HG02885 (cell line): ENCODE measurements at regions not wholly inside any gene's neighbourhood (a gene's known extent, or its start where the extent isn't known, plus 50 kb on each side); places are given as distances from the start of the nearest gene placed in this dataset.
"Not testable (repeated sequence)": the region's sequence is repeated elsewhere in the genome, so short reads cannot be mapped to it uniquely, and the experiment has no call there.

Experiments
- ATAC-seq: cut with Tn5 transposase; IDR thresholded peaks from one replicate; pipeline ENCODE4 v1.9.1; 2021; ENCODE audit warnings: mild to moderate bottlenecking; ENCODE audit not compliant: unreplicated experiment, poor library complexity

- ATAC-seq: no peak
Observed at GRCh38 chr9:119951591-119951990, 582.4 kb upstream of the BRINP1 start.

- no peak for ATAC-seq
Observed at GRCh38 chr9:119951090-119951489, 581.9 kb upstream of the BRINP1 start.

DNA sequence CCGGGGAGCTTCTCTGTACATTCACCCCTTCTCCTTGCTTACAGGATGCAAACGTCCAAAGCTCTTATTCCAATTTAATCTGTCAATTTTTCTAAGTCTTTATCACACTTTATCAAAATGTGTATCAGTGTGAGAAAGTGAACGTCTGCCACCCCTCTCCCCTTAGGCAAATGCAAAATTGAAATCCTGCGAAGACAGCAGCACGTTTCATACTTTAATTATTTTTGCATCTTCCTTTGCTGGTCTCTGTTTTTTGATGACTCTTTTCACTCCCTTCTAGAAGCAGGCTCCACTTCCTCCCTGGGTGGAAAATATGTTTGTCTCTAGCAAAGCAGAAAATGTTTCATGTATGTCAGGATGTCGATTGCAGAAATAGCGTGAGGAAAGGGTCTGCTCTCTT, 576.5 kb upstream of the BRINP1 start:
- no peak for ATAC-seq

GRCh38 chr9:119941091-119941490, 571.9 kb upstream of the BRINP1 start:
- ATAC-seq: no peak

DNA sequence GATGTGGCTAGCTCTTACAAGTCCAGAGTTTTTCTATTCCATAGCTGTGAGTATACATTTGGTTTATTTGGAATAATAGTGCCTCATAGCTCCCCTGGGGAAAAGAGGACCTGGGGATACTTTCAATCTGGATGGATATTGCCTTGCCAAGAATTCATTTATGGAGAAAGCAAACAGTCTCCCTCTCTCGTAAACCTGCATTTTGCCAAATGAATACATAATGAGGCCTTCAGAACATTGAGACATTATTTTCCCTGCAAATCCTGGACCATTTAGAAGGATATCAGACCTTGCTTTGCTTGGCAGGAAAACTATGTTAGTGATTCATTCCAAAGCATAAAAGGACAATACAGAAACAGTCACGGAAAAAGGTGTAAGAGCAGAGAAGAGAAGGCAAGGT, 569.6 kb upstream of the BRINP1 start:
- ATAC-seq: no peak

- no peak for ATAC-seq
Observed at GRCh38 chr9:119934497-119934896, 565.3 kb upstream of the BRINP1 start.

DNA sequence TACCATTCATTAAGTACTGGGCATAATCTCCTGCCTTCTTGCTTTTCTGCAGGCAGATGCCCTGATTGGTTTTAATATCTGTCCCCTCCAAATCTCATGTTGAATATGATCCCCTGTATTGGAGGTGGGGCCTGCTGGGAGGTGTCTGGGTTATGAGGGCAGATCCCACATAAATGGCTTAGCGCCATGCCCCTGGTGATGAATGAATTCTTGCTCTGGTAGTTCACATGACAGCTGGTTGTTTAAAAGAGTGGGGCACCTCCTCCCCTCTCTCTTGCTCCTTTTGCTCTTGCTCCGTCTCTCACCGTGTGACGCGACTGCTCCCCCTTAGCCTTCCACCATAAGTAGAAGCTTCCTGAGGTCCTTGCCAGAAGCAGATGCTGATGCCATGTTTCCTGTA, 564.0 kb upstream of the BRINP1 start:
- no peak for ATAC-seq

- no peak for ATAC-seq
Observed at GRCh38 chr9:119924736-119925135, 555.5 kb upstream of the BRINP1 start.

- ATAC-seq: no peak
Observed at GRCh38 chr9:119917175-119917574, 547.9 kb upstream of the BRINP1 start.

GRCh38 chr9:119907056-119907455, 537.8 kb upstream of the BRINP1 start:
- ATAC-seq: no peak

GRCh38 chr9:119905724-119906123, 536.5 kb upstream of the BRINP1 start:
- ATAC-seq: no peak

- ATAC-seq: no peak
Observed at GRCh38 chr9:119903851-119904250, 534.6 kb upstream of the BRINP1 start.

DNA sequence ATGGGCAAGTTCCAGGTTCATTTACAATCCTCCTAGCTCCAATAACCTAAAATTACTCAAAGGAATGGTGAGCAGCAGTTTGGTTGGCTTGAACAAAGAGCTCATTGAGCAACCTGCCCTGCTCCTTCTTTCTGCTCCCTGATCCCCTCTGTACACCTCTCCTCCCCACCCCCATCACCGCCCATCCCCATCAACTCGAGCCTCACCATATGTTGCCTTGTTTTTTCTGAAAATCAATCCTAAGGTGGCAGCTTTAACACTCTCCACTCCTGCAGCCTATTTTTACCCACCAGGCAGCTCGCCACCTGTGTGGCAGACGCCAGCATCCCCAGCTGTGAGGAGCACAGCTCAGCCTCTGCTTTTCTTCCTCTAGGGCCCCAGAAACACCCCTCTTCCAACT, 533.4 kb upstream of the BRINP1 start:
- no peak for ATAC-seq

DNA sequence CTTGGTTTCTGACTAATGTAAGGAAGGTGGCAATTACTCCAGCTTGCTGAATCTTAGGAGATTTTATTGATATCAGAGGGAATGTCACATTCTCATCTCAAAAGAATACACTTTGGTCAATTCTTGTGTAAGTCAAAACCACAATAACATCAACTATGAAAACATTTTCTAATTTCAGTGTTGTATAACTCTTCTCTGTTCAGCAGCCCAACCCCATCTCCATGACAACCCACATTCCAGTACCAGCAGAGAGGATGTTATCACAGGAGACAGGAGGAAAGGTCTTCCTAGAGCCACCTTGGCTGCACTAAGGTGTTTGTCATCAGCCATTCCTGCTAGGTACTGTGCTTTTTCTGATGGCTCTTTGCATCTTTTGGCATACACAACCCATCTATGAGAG, 529.1 kb upstream of the BRINP1 start:
- ATAC-seq: no peak

GRCh38 chr9:119884438-119884837, 515.2 kb upstream of the BRINP1 start:
- no peak for ATAC-seq

DNA sequence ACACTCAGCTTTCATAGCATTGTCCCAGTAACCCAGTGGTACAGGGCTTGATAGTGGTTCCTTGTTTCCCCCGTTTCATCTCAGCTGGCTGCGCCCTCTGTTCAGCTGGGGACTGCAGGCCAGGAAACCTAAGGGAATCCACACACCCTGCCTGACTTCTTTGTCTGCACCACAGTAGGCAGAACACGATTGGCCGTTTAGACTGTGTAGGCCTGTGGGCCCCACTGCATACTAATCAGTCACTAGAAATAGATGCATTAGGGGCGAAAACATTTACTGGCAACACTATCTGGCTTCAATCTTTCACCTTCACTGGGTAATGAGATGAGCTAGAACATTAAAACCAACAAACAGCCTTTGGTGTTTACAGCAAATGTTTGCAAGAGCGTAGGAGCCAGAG, 512.7 kb upstream of the BRINP1 start:
- no peak for ATAC-seq

GRCh38 chr9:119880361-119880760, 511.1 kb upstream of the BRINP1 start:
- no peak for ATAC-seq

- ATAC-seq: no peak
Observed at GRCh38 chr9:119877306-119877705, 508.1 kb upstream of the BRINP1 start.

- no peak for ATAC-seq
Observed at GRCh38 chr9:119873877-119874276, 504.6 kb upstream of the BRINP1 start.

DNA sequence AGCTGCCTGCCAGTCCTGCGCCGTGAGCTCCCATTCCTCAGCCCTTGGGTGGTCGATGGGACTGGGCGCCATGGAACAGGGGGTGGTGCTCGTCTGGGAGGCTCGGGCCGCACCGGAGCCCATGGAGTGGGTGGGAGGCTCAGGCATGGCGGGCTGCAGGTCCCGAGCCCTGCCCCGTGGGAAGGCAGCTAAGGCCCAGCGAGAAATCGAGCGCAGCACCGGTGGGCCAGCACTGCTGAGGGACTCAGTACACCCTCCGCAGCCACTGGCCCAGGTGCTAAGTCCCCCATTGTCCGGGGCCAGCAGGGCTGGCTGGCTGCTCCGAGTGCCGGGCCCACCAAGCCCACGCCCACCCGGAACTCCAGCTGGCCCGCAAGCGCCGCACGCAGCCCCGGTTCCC, 501.0 kb upstream of the BRINP1 start:
- not testable (repeated sequence) for ATAC-seq

DNA sequence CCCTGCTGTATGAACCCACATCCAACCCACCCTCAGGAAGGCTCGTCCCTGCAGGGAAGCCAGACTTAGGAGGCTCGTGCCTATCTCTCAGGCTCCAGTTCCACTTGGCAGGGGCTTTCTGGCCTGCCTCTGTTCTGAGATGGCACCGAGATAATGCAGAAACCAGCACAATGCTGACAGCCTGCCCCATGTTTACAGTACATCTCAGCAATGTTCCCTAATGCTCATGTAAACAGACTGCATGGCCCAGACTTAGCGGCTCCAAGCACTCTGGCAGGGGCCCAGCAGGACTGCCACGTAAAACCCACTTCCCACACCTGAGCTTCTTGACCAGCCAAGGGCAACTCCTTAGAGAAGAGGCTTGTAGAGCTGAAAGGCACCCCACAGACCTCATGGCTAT, 499.5 kb upstream of the BRINP1 start:
- ATAC-seq: no peak

DNA sequence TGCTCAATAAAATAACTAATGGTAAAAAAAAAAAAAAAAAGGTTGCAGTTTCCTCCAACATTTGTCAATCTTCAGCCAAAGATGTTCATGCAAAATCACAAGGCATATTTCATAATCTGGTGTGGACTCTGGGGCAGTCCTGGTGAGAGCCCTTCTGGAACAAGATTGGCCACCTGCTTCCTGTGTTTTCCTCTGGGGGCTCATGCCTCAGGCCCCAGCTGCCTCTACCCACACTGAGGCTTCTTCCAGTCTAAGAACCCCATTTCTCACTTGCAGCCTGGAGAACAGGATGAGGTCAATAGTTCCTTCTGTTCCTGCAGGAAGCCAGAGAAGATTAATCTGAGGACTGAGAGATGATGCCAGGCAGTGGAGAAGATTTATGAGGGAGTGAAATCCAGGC, 492.6 kb upstream of the BRINP1 start:
- ATAC-seq: no peak

DNA sequence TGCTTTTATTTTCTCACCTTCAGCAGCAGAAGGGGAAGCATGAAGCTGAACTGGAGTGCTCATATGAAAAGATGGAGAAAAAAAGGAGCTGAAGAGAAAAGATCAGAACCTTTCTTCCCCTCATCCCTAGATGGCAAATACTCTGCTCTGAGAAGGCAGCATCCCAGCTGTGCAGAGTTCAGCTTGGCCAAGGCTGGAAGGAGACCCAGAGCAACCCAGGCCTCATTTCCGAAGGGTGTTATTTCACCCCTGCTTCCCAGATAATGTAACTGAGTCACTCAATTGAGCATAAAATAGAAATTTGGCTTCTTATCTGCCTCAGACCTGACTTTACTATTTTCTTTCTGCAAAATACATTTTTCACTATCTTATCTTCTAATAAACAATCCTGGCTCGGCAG, 489.9 kb upstream of the BRINP1 start:
- ATAC-seq: no peak
